HG03280 (cell line): ENCODE measurements at regions not wholly inside any gene's neighbourhood (a gene's known extent, or its start where the extent isn't known, plus 50 kb on each side); places are given as distances from the start of the nearest gene placed in this dataset.

Experiments
- ATAC-seq: cut with Tn5 transposase; IDR thresholded peaks from one replicate; pipeline ENCODE4 v1.9.1; 2021; ENCODE audit warnings: mild to moderate bottlenecking, moderate library complexity; ENCODE audit not compliant: unreplicated experiment

- ATAC-seq: no peak
Measured at GRCh38 chr21:27511233-27511632, 544.3 kb upstream of the ADAMTS5 start.

GRCh38 chr21:27507695-27508094 is 540.8 kb upstream of the ADAMTS5 start:
- no peak for ATAC-seq

- ATAC-seq: no peak
Measured at GRCh38 chr21:27505516-27505915, 538.6 kb upstream of the ADAMTS5 start.

GRCh38 chr21:27502801-27503200 is 535.9 kb upstream of the ADAMTS5 start:
- ATAC-seq: no peak

GRCh38 chr21:27498025-27498424 is 531.1 kb upstream of the ADAMTS5 start:
- ATAC-seq: no peak

GRCh38 chr21:27495836-27496235 is 528.9 kb upstream of the ADAMTS5 start:
- no peak for ATAC-seq

- ATAC-seq: no peak
Measured at GRCh38 chr21:27493542-27493941, 526.7 kb upstream of the ADAMTS5 start.

GRCh38 chr21:27487676-27488075 is 520.8 kb upstream of the ADAMTS5 start:
- no peak for ATAC-seq

GRCh38 chr21:27480841-27481261 is 514.0 kb upstream of the ADAMTS5 start:
- ATAC-seq: no peak

- ATAC-seq: no peak
Measured at GRCh38 chr21:27477296-27477695, 510.4 kb upstream of the ADAMTS5 start.

GRCh38 chr21:27476696-27477095 is 509.8 kb upstream of the ADAMTS5 start:
- ATAC-seq: no peak

GRCh38 chr21:27475363-27475955 is 508.6 kb upstream of the ADAMTS5 start:
- no peak for ATAC-seq

GRCh38 chr21:27467366-27467765 is 500.5 kb upstream of the ADAMTS5 start:
- ATAC-seq: no peak

- ATAC-seq: no peak
Measured at GRCh38 chr21:27466140-27466539, 499.3 kb upstream of the ADAMTS5 start.

- ATAC-seq: no peak
Measured at GRCh38 chr21:27464648-27465047, 497.8 kb upstream of the ADAMTS5 start.

- ATAC-seq: no peak
Measured at GRCh38 chr21:27462726-27463125, 495.8 kb upstream of the ADAMTS5 start.

GRCh38 chr21:27454234-27454633 is 487.3 kb upstream of the ADAMTS5 start:
- no peak for ATAC-seq

GRCh38 chr21:27451116-27451515 is 484.2 kb upstream of the ADAMTS5 start:
- no peak for ATAC-seq

- ATAC-seq: no peak
Measured at GRCh38 chr21:27450216-27450615, 483.3 kb upstream of the ADAMTS5 start.

- no peak for ATAC-seq
Measured at GRCh38 chr21:27448960-27449359, 482.1 kb upstream of the ADAMTS5 start.

- ATAC-seq: no peak
Measured at GRCh38 chr21:27447843-27448242, 481.0 kb upstream of the ADAMTS5 start.

GRCh38 chr21:27429710-27430341 is 462.9 kb upstream of the ADAMTS5 start:
- ATAC-seq: no peak

- ATAC-seq: no peak
Measured at GRCh38 chr21:27426196-27426595, 459.3 kb upstream of the ADAMTS5 start.
